ENCODE measurements at regions not wholly inside any gene's neighbourhood (a gene's known extent, or its start where the extent isn't known, plus 50 kb on each side); places are given as distances from the start of the nearest gene placed in this dataset.

DNA sequence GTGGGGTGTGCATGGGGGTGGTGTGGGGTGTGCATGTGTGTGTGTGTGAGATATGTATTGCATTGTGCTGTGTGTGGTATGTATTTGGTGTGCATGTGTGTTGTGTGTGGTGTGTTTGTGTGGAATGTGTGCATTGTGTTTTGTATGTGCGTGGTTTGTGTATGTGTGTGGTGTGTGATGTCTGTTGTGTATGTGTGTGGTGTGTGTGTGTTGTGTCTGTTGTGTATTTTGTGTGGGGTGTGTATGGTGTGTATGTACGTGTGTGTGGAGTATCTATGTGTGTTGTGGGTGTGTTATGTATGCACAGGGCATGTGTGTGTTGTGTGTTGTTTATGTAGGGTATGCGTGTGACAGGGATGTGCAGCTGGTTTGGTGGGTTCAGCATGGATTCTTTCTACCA, 67.8 kb upstream of the COG2 start:
- no peak overlapping the region for H3K4me3 ChIP-seq (ENCODE audit: low read depth in 1 of 2, low read length in 2 of 2)
- DNase-seq (no peak), ATAC-seq (ENCODE audit: insufficient read depth, low read depth) (no peak)
- H3K4me1 ChIP-seq (ENCODE audit: insufficient read depth, low read length): no peaks in the 10 kb centered on the region
- no peak overlapping the region for H3K9ac ChIP-seq (ENCODE audit: low read depth, low read length)
- H3K4me2 ChIP-seq (ENCODE audit: insufficient read depth, low read length): no peak overlapping the region
- H3K36me3 ChIP-seq (ENCODE audit: insufficient read depth, low read length): no peaks in the 10 kb centered on the region
- peaks cover 26% of the 10 kb centered on the region for H3K27me3 ChIP-seq (ENCODE audit: insufficient read depth, low read length, poor library complexity)
- no peak overlapping the region for H3K27ac ChIP-seq (ENCODE audit: low read length)
- H3K9me3 ChIP-seq (ENCODE audit: insufficient read depth, low read length, severe bottlenecking): no peaks in the 10 kb centered on the region
- no peaks in the 10 kb centered on the region for H4K20me1 ChIP-seq (ENCODE audit: insufficient read depth, low read length)
- H2AFZ ChIP-seq (ENCODE audit: low read depth, low read length): no peak overlapping the region
- H3K79me2 ChIP-seq (ENCODE audit: insufficient read depth, low read length): no peaks in the 10 kb centered on the region
- no peak for TF ChIP-seq EZH2 (IDR thresholded peaks at IDR 0.05; ENCODE audit: borderline replicate concordance, low read depth, low read length, severe bottlenecking)
- TF ChIP-seq, protein P1, sequence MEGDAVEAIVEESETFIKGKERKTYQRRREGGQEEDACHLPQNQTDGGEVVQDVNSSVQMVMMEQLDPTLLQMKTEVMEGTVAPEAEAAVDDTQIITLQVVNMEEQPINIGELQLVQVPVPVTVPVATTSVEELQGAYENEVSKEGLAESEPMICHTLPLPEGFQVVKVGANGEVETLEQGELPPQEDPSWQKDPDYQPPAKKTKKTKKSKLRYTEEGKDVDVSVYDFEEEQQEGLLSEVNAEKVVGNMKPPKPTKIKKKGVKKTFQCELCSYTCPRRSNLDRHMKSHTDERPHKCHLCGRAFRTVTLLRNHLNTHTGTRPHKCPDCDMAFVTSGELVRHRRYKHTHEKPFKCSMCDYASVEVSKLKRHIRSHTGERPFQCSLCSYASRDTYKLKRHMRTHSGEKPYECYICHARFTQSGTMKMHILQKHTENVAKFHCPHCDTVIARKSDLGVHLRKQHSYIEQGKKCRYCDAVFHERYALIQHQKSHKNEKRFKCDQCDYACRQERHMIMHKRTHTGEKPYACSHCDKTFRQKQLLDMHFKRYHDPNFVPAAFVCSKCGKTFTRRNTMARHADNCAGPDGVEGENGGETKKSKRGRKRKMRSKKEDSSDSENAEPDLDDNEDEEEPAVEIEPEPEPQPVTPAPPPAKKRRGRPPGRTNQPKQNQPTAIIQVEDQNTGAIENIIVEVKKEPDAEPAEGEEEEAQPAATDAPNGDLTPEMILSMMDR (IDR thresholded peaks at IDR 0.05; ENCODE audit: borderline replicate concordance, extremely low read depth, low read length, poor library complexity, severe bottlenecking): no peak

DNA sequence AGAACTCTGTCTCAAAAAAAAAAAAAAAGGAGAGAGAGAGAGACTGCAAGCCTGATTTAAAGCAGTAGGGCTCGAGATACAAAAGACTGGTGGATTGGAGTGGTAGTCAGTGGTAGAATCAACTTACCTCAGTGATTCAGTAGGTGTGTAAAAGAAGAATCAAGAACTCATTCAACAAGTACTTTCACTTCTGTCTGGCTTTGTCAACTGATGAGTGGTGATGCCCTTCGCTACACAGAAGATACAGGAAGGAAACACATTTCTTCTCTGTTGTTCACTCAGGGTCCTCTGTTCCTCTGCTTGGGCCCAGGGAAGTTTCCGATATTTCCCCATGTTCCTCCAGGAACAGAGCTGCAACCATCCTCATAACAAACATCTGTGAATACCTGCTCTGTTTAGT, 68.6 kb upstream of the COG2 start:
- DNase-seq: no peak
- ATAC-seq (ENCODE audit: insufficient read depth, low read depth): no peak
- Histone ChIP-seq H3K4me2 (ENCODE audit: insufficient read depth, low read length) (no peak overlapping the region), H3K27ac (ENCODE audit: low read length) (no peak overlapping the region), H3K27me3 (ENCODE audit: insufficient read depth, low read length, poor library complexity) (peaks cover 29% of the 10 kb centered on the region), H3K79me2 (ENCODE audit: insufficient read depth, low read length) (no peaks in the 10 kb centered on the region), H4K20me1 (ENCODE audit: insufficient read depth, low read length) (no peaks in the 10 kb centered on the region), H3K4me3 (ENCODE audit: low read depth in 1 of 2, low read length in 2 of 2) (no peak overlapping the region), H3K9ac (ENCODE audit: low read depth, low read length) (no peak overlapping the region), H2AFZ (ENCODE audit: low read depth, low read length) (no peak overlapping the region), H3K36me3 (ENCODE audit: insufficient read depth, low read length) (no peaks in the 10 kb centered on the region), H3K4me1 (ENCODE audit: insufficient read depth, low read length) (no peaks in the 10 kb centered on the region), H3K9me3 (ENCODE audit: insufficient read depth, low read length, severe bottlenecking) (no peaks in the 10 kb centered on the region)
- no peak for TF ChIP-seq EZH2 (IDR thresholded peaks at IDR 0.05; ENCODE audit: borderline replicate concordance, low read depth, low read length, severe bottlenecking)
- TF ChIP-seq, protein P1 (IDR thresholded peaks at IDR 0.05; ENCODE audit: borderline replicate concordance, extremely low read depth, low read length, poor library complexity, severe bottlenecking): no peak

DNA sequence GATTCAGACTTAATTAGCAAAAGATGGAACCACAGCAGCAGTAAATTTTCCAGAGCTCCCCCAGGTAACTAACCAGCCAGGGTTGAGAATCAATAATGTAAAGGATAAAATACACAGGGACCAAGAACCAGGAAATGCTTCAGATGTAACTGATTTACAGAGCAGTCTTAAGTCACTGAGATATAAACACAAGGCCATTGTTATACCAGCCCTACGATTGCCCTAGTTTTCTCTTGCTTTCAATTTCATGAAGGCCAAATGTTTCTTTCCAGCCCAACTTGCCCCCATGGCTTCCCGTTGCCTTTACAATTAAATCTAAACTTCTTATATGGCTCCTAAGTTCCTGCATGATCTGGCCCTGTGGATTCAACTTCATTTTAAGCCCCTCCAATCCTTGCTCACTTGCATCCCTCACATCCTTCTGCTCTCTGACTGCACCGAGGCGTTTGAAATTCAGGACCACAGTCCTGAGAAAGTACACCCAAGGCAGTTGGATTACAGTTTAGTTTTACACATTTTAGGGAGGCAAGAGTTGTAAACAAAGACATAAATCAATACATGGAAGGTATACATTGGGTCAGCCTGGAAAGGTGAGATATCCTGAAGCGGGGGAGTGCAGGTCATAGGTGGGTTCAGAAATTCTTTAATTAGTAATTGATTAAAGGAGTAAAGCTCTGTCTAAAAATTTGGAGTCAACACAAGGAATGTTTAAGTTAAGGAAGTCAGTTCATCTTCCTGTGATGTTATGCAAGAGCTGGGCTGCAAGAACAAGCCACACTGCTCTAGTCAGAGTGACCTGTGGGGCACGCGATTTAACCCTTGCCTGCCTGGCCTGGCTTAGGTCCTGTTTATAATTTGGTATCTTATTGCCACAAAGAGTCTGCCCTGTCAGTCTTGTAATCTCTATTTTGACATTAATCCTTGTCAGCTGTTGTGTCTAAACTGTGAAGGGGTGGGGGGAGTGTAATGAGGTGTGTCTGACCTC, 69.9 kb upstream of the COG2 start:
- H3K36me3 ChIP-seq (ENCODE audit: insufficient read depth, low read length): no peaks in the 10 kb centered on the region
- no peak for ATAC-seq (ENCODE audit: insufficient read depth, low read depth)
- H3K79me2 ChIP-seq (ENCODE audit: insufficient read depth, low read length): no peaks in the 10 kb centered on the region
- H3K4me2 ChIP-seq (ENCODE audit: insufficient read depth, low read length): no peak overlapping the region
- no peaks in the 10 kb centered on the region for H3K9me3 ChIP-seq (ENCODE audit: insufficient read depth, low read length, severe bottlenecking)
- peaks cover 29% of the 10 kb centered on the region for H3K27me3 ChIP-seq (ENCODE audit: insufficient read depth, low read length, poor library complexity)
- no peak overlapping the region for H3K4me3 ChIP-seq (ENCODE audit: low read depth in 1 of 2, low read length in 2 of 2)
- H2AFZ ChIP-seq (ENCODE audit: low read depth, low read length): no peak overlapping the region
- H3K4me1 ChIP-seq (ENCODE audit: insufficient read depth, low read length): no peaks in the 10 kb centered on the region
- H3K27ac ChIP-seq (ENCODE audit: low read length): no peak overlapping the region
- no peak for TF ChIP-seq EZH2 (IDR thresholded peaks at IDR 0.05; ENCODE audit: borderline replicate concordance, low read depth, low read length, severe bottlenecking)
- TF ChIP-seq, protein P1 (IDR thresholded peaks at IDR 0.05; ENCODE audit: borderline replicate concordance, extremely low read depth, low read length, poor library complexity, severe bottlenecking): no peak
- H4K20me1 ChIP-seq (ENCODE audit: insufficient read depth, low read length): no peaks in the 10 kb centered on the region
- no peak for DNase-seq
- no peak overlapping the region for H3K9ac ChIP-seq (ENCODE audit: low read depth, low read length)
